B cell (primary cell): ENCODE measurements at regions not wholly inside any gene's neighbourhood (a gene's known extent, or its start where the extent isn't known, plus 50 kb on each side); places are given as distances from the start of the nearest gene placed in this dataset.

Experiments
- ATAC-seq: fragments of 200-7000 bp; cut with Tn5 transposase; one replicate; pipeline ENCODE4 v1.10.0; 2021; ENCODE audit warnings: low read depth, mild to moderate bottlenecking, moderate number of reproducible peaks, moderate library complexity
- CTCF ChIA-PET: fragments of 350-600 bp; sonication (Branson Sonifier 250); formaldehyde crosslinking; loops from one replicate; lab custom pipeline; 2021; ENCODE audit warnings: antibody characterized with exemption, inconsistent platforms; lab: Charles Lee
- POLR2A ChIA-PET: fragments of 350-600 bp; sonication (Branson Sonifier 250); formaldehyde crosslinking; loops from one replicate; lab custom pipeline; 2021; ENCODE audit warnings: antibody characterized with exemption; lab: Charles Lee
- DNase-seq: peaks from one replicate; pipeline ENCODE4 v3.0.0; 2013
- H2AFZ ChIP-seq: 2 replicates; pipeline ENCODE4 v1.6.1; 2012; ENCODE audit warnings: mild to moderate bottlenecking, low read depth, low read length; ENCODE audit not compliant: insufficient read depth, poor library complexity, severe bottlenecking
- H3K27ac ChIP-seq, 2 donors: 1 replicate in 1 of 2; 2 replicates in 1 of 2; pipeline ENCODE4 v1.5.1; 2012 to 2013; ENCODE audit warnings: low read length in 2 of 2, mild to moderate bottlenecking in 2 of 2, moderate library complexity in 1 of 2
- H3K27me3 ChIP-seq, 4 experiments: fragments of 200-600 bp in 1 of 4; sonication (generic) in 1 of 4; replicated peaks in 1 of 4; 1 replicate in 2 of 4; 2 replicates in 2 of 4; pipeline versions ENCODE4 v1.6.1 to v1.7.0; 2013 to 2016; ENCODE audit warnings: low read length in 3 of 4, mild to moderate bottlenecking in 2 of 4, mixed read lengths in 1 of 4, moderate library complexity in 1 of 4; ENCODE audit not compliant: insufficient read depth in 4 of 4, control insufficient read depth in 3 of 4; ENCODE audit errors: control extremely low read depth in 1 of 4
- H3K36me3 ChIP-seq, 2 experiments: replicated peaks in 1 of 2; 1 replicate in 1 of 2; 2 replicates in 1 of 2; pipeline versions ENCODE4 v1.6.1 to v1.7.1; 2013; ENCODE audit warnings: low read length in 1 of 2; ENCODE audit not compliant: insufficient read depth in 2 of 2, control insufficient read depth in 1 of 2; ENCODE audit errors: control extremely low read depth in 1 of 2, extremely low read depth in 1 of 2
- H3K4me1 ChIP-seq, 2 donors: fragments of 200-600 bp in 1 of 2; sonication (generic) in 1 of 2; 1 replicate in 1 of 2; 2 replicates in 1 of 2; pipeline versions ENCODE4 v1.5.1 to v1.6.1; 2013 to 2017; ENCODE audit warnings: low read length in 2 of 2; ENCODE audit not compliant: control insufficient read depth in 2 of 2, insufficient read depth in 2 of 2
- H3K4me2 ChIP-seq: replicated peaks from 2 replicates; pipeline ENCODE3; 2012; ENCODE audit warnings: mild to moderate bottlenecking, low read depth, low read length; ENCODE audit not compliant: poor library complexity, severe bottlenecking
- H3K4me3 ChIP-seq, 5 experiments: fragments of 200-600 bp in 1 of 5; sonication (generic) in 1 of 5; 1 replicate in 3 of 5; 2 replicates in 2 of 5; pipeline versions ENCODE4 v1.5.1 to v1.7.0; 2011 to 2016; ENCODE audit warnings: low read length in 4 of 5, mild to moderate bottlenecking in 4 of 5, low read depth in 2 of 5, control low read depth in 1 of 5, moderate library complexity in 1 of 5; ENCODE audit not compliant: insufficient read depth in 1 of 5; ENCODE audit errors: control extremely low read depth in 1 of 5, extremely low read depth in 1 of 5
- H3K79me2 ChIP-seq: fragments of 200-600 bp; sonication (generic); one replicate; pipeline ENCODE4 v1.6.0; 2016; ENCODE audit warnings: low read length; ENCODE audit not compliant: control insufficient read depth, insufficient read depth
- H3K9ac ChIP-seq: fragments of 200-600 bp; sonication (generic); 2 replicates; pipeline ENCODE4 v1.6.1; 2017; ENCODE audit warnings: mild to moderate bottlenecking, low read length, moderate library complexity
- H3K9me3 ChIP-seq, 3 donors: one replicate each; pipeline versions ENCODE4 v1.6.1 to v1.7.1; 2013; ENCODE audit warnings: low read length in 2 of 3; ENCODE audit not compliant: control insufficient read depth in 2 of 3, insufficient read depth in 1 of 3; ENCODE audit errors: control extremely low read depth in 1 of 3
- H4K20me1 ChIP-seq: 2 replicates; pipeline ENCODE4 v1.6.0; 2012; ENCODE audit warnings: mild to moderate bottlenecking, low read length; ENCODE audit not compliant: insufficient read depth, control insufficient read depth, poor library complexity, severe bottlenecking
- H3K27ac Mint-ChIP-seq: one replicate; pipeline ENCODE4 v1.8.0; 2021; ENCODE audit warnings: mixed read lengths
- H3K27me3 Mint-ChIP-seq: one replicate; pipeline ENCODE4 v1.8.0; 2021; ENCODE audit warnings: mixed read lengths
- H3K4me1 Mint-ChIP-seq: one replicate; pipeline ENCODE4 v1.8.0; 2021; ENCODE audit warnings: mixed read lengths
- H3K4me3 Mint-ChIP-seq: one replicate; pipeline ENCODE4 v1.8.0; 2021; ENCODE audit warnings: mixed read lengths
- H3K9me3 Mint-ChIP-seq: one replicate; pipeline ENCODE4 v1.8.0; 2022; ENCODE audit warnings: mixed read lengths; ENCODE audit not compliant: insufficient read depth
- EZH2 ChIP-seq: IDR thresholded peaks from 2 replicates; pipeline ENCODE4 v1.6.1; 2012; ENCODE audit warnings: borderline replicate concordance, low read depth, mild to moderate bottlenecking, moderate library complexity, low read length; ENCODE audit not compliant: insufficient read depth, poor library complexity, severe bottlenecking
- WGBS: methylation state at CpG from one replicate; pipeline ENCODE4 v1.1.5; 2013; ENCODE audit warnings: missing lambda C conversion rate; ENCODE audit not compliant: insufficient coverage; 5-methylcytosine and 5-hydroxymethylcytosine counted together
- intact Hi-C: fragments of 100-400 bp; cut with micrococcal nuclease; formaldehyde crosslinking; loops from one replicate; pipeline ENCODE4 v1.10.0; 2022
- TF ChIP-seq, protein P1 (sequence below): fragments of 200-600 bp; IDR thresholded peaks from one replicate; pipeline ENCODE4 v1.8.0; 2022; ENCODE audit warnings: antibody characterized with exemption, mild to moderate bottlenecking

DNA sequence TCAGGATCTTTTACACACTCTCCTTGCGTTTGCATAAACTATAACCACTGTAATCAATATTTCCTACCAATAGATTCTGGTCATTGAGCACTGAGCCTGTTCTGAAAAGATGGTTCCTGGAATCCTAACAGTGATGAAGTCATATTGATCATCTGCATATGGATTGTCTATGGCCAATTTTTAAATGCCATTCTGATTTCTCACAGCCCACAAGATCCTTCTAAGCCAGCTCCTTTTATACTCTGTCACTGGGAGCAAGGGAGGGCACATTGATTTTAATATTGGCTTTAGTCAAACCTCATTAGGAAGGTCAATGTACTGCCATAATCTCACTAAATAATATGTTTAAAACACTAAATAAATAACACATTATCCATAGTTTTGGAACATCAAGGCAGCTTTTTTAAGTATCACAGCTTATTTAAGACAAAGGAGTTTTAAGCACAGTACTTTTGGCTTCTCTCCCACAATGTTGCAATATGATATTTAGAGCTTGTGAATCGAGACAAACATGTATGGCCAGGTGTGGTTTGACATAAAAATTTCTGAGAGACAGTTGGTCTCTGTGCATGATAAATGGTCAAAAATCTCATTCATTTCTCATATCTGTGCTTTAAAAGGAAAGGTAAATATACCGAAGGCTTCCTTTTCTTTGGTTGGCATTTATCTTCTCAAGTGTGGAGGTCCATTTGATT is 267.3 kb downstream of the MTX2 start:
- H3K4me3 Mint-ChIP-seq: no peak overlapping the region
- no peaks in the 10 kb centered on the region for H4K20me1 ChIP-seq
- intact Hi-C loops: no loop called here
- no peaks in the 10 kb centered on the region for H3K4me1 Mint-ChIP-seq
- H3K4me1 ChIP-seq: no peaks in the 10 kb centered on the region
- H3K9me3 ChIP-seq: no peaks in the 10 kb centered on the region
- WGBS: 100% methylated on average over 1 of the region's 3 CpGs
- H3K9me3 Mint-ChIP-seq: no peaks in the 10 kb centered on the region
- no peaks in the 10 kb centered on the region for H3K36me3 ChIP-seq
- H3K27ac ChIP-seq: no peak overlapping the region
- no peak for ATAC-seq
- H3K4me3 ChIP-seq: no peak overlapping the region
- DNase-seq: no peak
- H3K4me2 ChIP-seq: no peak overlapping the region
- no peak overlapping the region for H3K27ac Mint-ChIP-seq
- H3K27me3 Mint-ChIP-seq: peaks cover 20% of the 10 kb centered on the region
- H3K9ac ChIP-seq: no peak overlapping the region
- H3K79me2 ChIP-seq: no peaks in the 10 kb centered on the region
- ChIA-PET CTCF (interaction anchor here (2.3 kb wide), 1 partner anchor 18 kb away, joined by 5 read pairs; no protein-coding TSS in a partner anchor), POLR2A (no interaction called here)
- no peak for TF ChIP-seq EZH2
- TF ChIP-seq, protein P1, sequence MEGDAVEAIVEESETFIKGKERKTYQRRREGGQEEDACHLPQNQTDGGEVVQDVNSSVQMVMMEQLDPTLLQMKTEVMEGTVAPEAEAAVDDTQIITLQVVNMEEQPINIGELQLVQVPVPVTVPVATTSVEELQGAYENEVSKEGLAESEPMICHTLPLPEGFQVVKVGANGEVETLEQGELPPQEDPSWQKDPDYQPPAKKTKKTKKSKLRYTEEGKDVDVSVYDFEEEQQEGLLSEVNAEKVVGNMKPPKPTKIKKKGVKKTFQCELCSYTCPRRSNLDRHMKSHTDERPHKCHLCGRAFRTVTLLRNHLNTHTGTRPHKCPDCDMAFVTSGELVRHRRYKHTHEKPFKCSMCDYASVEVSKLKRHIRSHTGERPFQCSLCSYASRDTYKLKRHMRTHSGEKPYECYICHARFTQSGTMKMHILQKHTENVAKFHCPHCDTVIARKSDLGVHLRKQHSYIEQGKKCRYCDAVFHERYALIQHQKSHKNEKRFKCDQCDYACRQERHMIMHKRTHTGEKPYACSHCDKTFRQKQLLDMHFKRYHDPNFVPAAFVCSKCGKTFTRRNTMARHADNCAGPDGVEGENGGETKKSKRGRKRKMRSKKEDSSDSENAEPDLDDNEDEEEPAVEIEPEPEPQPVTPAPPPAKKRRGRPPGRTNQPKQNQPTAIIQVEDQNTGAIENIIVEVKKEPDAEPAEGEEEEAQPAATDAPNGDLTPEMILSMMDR: no peak
- no peak overlapping the region for H2AFZ ChIP-seq
- peaks cover 0 to 2% (median 0%) of the 10 kb centered on the region in 4 experiments for H3K27me3 ChIP-seq

DNA sequence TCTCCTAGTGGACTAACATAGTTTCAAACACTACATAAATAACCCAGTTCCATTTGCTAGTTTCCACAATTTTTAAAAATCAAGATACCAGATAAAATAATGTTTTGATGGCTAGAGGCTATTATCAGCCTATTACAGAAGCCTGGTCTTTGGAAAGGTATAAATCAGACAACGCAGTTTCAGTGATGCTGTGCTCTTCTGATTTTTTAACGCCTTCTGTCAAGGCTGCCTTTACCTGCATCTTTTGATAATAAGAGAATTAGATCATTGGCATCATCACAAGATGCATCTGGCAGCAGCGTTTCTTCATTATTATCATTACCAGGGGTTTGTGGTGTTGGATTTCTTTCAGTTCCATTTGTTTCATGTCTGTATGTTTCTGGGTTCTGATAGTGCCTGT is 268.7 kb downstream of the MTX2 start:
- no peak for TF ChIP-seq EZH2
- TF ChIP-seq, protein P1: no peak
- CTCF ChIA-PET: no interaction called here
- H3K4me2 ChIP-seq: no peak overlapping the region
- peaks cover 25% of the 10 kb centered on the region for H3K27me3 Mint-ChIP-seq
- H3K9ac ChIP-seq: no peak overlapping the region
- H3K79me2 ChIP-seq: no peaks in the 10 kb centered on the region
- POLR2A ChIA-PET: no interaction called here
- no peaks in the 10 kb centered on the region for H3K36me3 ChIP-seq
- DNase-seq: no peak
- H3K9me3 Mint-ChIP-seq: no peaks in the 10 kb centered on the region
- no peaks in the 10 kb centered on the region for H3K4me1 ChIP-seq
- H3K4me3 Mint-ChIP-seq: no peak overlapping the region
- no CpG with 5 or more reads among the region's 3 CpGs for WGBS
- no peak overlapping the region for H2AFZ ChIP-seq
- no peak overlapping the region for H3K4me3 ChIP-seq
- intact Hi-C loops: no loop called here
- no peak overlapping the region for H3K27ac ChIP-seq
- no peaks in the 10 kb centered on the region for H3K4me1 Mint-ChIP-seq
- H3K27ac Mint-ChIP-seq: no peak overlapping the region
- H4K20me1 ChIP-seq: no peaks in the 10 kb centered on the region
- no peaks in the 10 kb centered on the region for H3K9me3 ChIP-seq
- H3K27me3 ChIP-seq: peaks cover 0 to 3% (median 0%) of the 10 kb centered on the region in 4 experiments
- no peak for ATAC-seq
